SJSA1 (cell line): ENCODE measurements at regions not wholly inside any gene's neighbourhood (a gene's known extent, or its start where the extent isn't known, plus 50 kb on each side); places are given as distances from the start of the nearest gene placed in this dataset.
"Not testable (repeated sequence)": the region's sequence is repeated elsewhere in the genome, so short reads cannot be mapped to it uniquely, and the experiment has no call there.

Experiments
- DNase-seq, 2 experiments: peaks; one replicate each; pipeline ENCODE4 v3.0.0-alpha.2; 2015 to 2020; ENCODE audit warnings: low spot score in 2 of 2, low read depth in 1 of 2
- H3K27ac ChIP-seq: fragments of 250-450 bp; sonication (Bioruptor Pico); 2 replicates; pipeline ENCODE4 v1.5.1; 2020; ENCODE audit warnings: mild to moderate bottlenecking, moderate library complexity
- H3K27me3 ChIP-seq: fragments of 250-450 bp; sonication (Bioruptor Pico); replicated peaks from 2 replicates; pipeline ENCODE4 v1.5.1; 2020; ENCODE audit warnings: mild to moderate bottlenecking, moderate library complexity
- H3K36me3 ChIP-seq: fragments of 250-450 bp; sonication (Bioruptor Pico); 2 replicates; pipeline ENCODE4 v1.5.1; 2020; ENCODE audit warnings: mild to moderate bottlenecking
- H3K4me1 ChIP-seq: fragments of 250-450 bp; sonication (Bioruptor Pico); replicated peaks from 2 replicates; pipeline ENCODE4 v1.6.1; 2021; ENCODE audit warnings: mild to moderate bottlenecking
- H3K4me3 ChIP-seq: fragments of 250-450 bp; sonication (Bioruptor Pico); 2 replicates; pipeline ENCODE4 v1.5.1; 2020; ENCODE audit warnings: mild to moderate bottlenecking
- H3K9me3 ChIP-seq: fragments of 250-450 bp; sonication (Bioruptor Pico); replicated peaks from 2 replicates; pipeline ENCODE4 v1.5.1; 2020; ENCODE audit warnings: mild to moderate bottlenecking

- DNase-seq: no peak
- Histone ChIP-seq H3K36me3 (no peaks in the 10 kb centered on the region), H3K9me3 (no peaks in the 10 kb centered on the region)
Measured at GRCh38 chr13:59038824-59039223, 1124.9 kb downstream of the DIAPH3 start.

GRCh38 chr13:59043016-59043415 lies 1120.7 kb downstream of the DIAPH3 start:
- Histone ChIP-seq H3K4me1 (no peaks in the 10 kb centered on the region), H3K27ac (no peak overlapping the region), H3K4me3 (no peak overlapping the region), H3K27me3 (no peaks in the 10 kb centered on the region), H3K36me3 (no peaks in the 10 kb centered on the region), H3K9me3 (no peaks in the 10 kb centered on the region)
- no peak for DNase-seq

More at GRCh38 chr13:59038824-59039223, 1124.9 kb downstream of the DIAPH3 start:
- Histone ChIP-seq H3K4me1 (no peaks in the 10 kb centered on the region), H3K27me3 (no peaks in the 10 kb centered on the region), H3K27ac (no peak overlapping the region), H3K4me3 (no peak overlapping the region)

GRCh38 chr13:59047546-59047945 lies 1116.2 kb downstream of the DIAPH3 start:
- Histone ChIP-seq H3K27me3 (no peaks in the 10 kb centered on the region), H3K4me3 (no peak overlapping the region), H3K36me3 (no peaks in the 10 kb centered on the region), H3K27ac (no peak overlapping the region), H3K4me1 (no peaks in the 10 kb centered on the region), H3K9me3 (no peaks in the 10 kb centered on the region)
- no peak for DNase-seq

- Histone ChIP-seq H3K27me3 (no peaks in the 10 kb centered on the region), H3K4me3 (no peak overlapping the region)
- no peak for DNase-seq
Measured at GRCh38 chr13:59061621-59062020, 1102.1 kb downstream of the DIAPH3 start.

GRCh38 chr13:59064042-59064441 lies 1099.7 kb downstream of the DIAPH3 start:
- Histone ChIP-seq H3K4me1 (no peaks in the 10 kb centered on the region), H3K27ac (no peak overlapping the region), H3K36me3 (no peaks in the 10 kb centered on the region), H3K4me3 (no peak overlapping the region), H3K27me3 (no peaks in the 10 kb centered on the region), H3K9me3 (no peaks in the 10 kb centered on the region)
- no peak for DNase-seq

More at GRCh38 chr13:59061621-59062020, 1102.1 kb downstream of the DIAPH3 start:
- Histone ChIP-seq H3K4me1 (no peaks in the 10 kb centered on the region), H3K36me3 (no peaks in the 10 kb centered on the region), H3K9me3 (no peaks in the 10 kb centered on the region), H3K27ac (no peak overlapping the region)

- not testable (repeated sequence) for H3K27me3 ChIP-seq, H3K27ac ChIP-seq, H3K4me1 ChIP-seq, DNase-seq, H3K9me3 ChIP-seq, H3K36me3 ChIP-seq, H3K4me3 ChIP-seq
Measured at GRCh38 chr13:59076386-59076785, 1087.3 kb downstream of the DIAPH3 start.

GRCh38 chr13:59086147-59086546 lies 1077.6 kb downstream of the DIAPH3 start:
- peaks cover 40% of the 10 kb centered on the region for H3K4me1 ChIP-seq
- H3K27ac ChIP-seq: peak overlapping the region; percentile 92
- H3K4me3 ChIP-seq: no peak overlapping the region
- no peaks in the 10 kb centered on the region for H3K9me3 ChIP-seq
- no peaks in the 10 kb centered on the region for H3K36me3 ChIP-seq
- peak; percentile 44 to 85 for DNase-seq
- no peaks in the 10 kb centered on the region for H3K27me3 ChIP-seq

- Histone ChIP-seq H3K27ac (peak overlapping the region; percentile 92), H3K27me3 (no peaks in the 10 kb centered on the region), H3K4me1 (peaks cover 40% of the 10 kb centered on the region), H3K4me3 (no peak overlapping the region), H3K9me3 (no peaks in the 10 kb centered on the region), H3K36me3 (no peaks in the 10 kb centered on the region)
- peak; percentile 45 to 54 for DNase-seq
Measured at GRCh38 chr13:59088716-59089115, 1075.0 kb downstream of the DIAPH3 start.

GRCh38 chr13:59094181-59094580 lies 1069.5 kb downstream of the DIAPH3 start:
- no peaks in the 10 kb centered on the region for H3K36me3 ChIP-seq
- no peaks in the 10 kb centered on the region for H3K27me3 ChIP-seq
- DNase-seq: no peak
- no peak overlapping the region for H3K4me3 ChIP-seq
- H3K9me3 ChIP-seq: no peaks in the 10 kb centered on the region
- no peak overlapping the region for H3K27ac ChIP-seq
- peaks cover 6% of the 10 kb centered on the region for H3K4me1 ChIP-seq

GRCh38 chr13:59099182-59099974 lies 1064.3 kb downstream of the DIAPH3 start:
- H3K9me3 ChIP-seq: no peaks in the 10 kb centered on the region
- no peak overlapping the region for H3K4me3 ChIP-seq
- no peak overlapping the region for H3K27ac ChIP-seq
- H3K36me3 ChIP-seq: no peaks in the 10 kb centered on the region
- H3K27me3 ChIP-seq: no peaks in the 10 kb centered on the region
- peaks cover 8% of the 10 kb centered on the region for H3K4me1 ChIP-seq
- no peak for DNase-seq

- Histone ChIP-seq H3K4me1 (peaks cover 8% of the 10 kb centered on the region), H3K27ac (no peak overlapping the region), H3K9me3 (no peaks in the 10 kb centered on the region), H3K36me3 (no peaks in the 10 kb centered on the region), H3K4me3 (no peak overlapping the region), H3K27me3 (no peaks in the 10 kb centered on the region)
- no peak for DNase-seq
Measured at GRCh38 chr13:59103004-59103768, 1060.5 kb downstream of the DIAPH3 start.

GRCh38 chr13:59111751-59112171 lies 1052.0 kb downstream of the DIAPH3 start:
- peaks cover 24% of the 10 kb centered on the region for H3K4me1 ChIP-seq
- H3K36me3 ChIP-seq: no peaks in the 10 kb centered on the region
- no peaks in the 10 kb centered on the region for H3K9me3 ChIP-seq
- H3K27ac ChIP-seq: peak overlapping the region; percentile 96
- DNase-seq: peak; percentile 62 to 77
- no peak overlapping the region for H3K4me3 ChIP-seq
- H3K27me3 ChIP-seq: no peaks in the 10 kb centered on the region

GRCh38 chr13:59112221-59112718 lies 1051.5 kb downstream of the DIAPH3 start:
- H3K36me3 ChIP-seq: no peaks in the 10 kb centered on the region
- peak; percentile 76 to 87 for DNase-seq
- no peak overlapping the region for H3K4me3 ChIP-seq
- peak overlapping the region; percentile 96 for H3K27ac ChIP-seq
- peaks cover 24% of the 10 kb centered on the region for H3K4me1 ChIP-seq
- H3K27me3 ChIP-seq: no peaks in the 10 kb centered on the region
- no peaks in the 10 kb centered on the region for H3K9me3 ChIP-seq

GRCh38 chr13:59119475-59119874 lies 1044.3 kb downstream of the DIAPH3 start:
- DNase-seq: no peak

More at GRCh38 chr13:59119475-59119874, 1044.3 kb downstream of the DIAPH3 start:
- peaks cover 14% of the 10 kb centered on the region for H3K4me1 ChIP-seq
- no peaks in the 10 kb centered on the region for H3K9me3 ChIP-seq
- 0 out of 2 replicates have a peak overlapping the region, but pooled peaks have one; percentile 16 for H3K27ac ChIP-seq
- no peaks in the 10 kb centered on the region for H3K27me3 ChIP-seq
- no peaks in the 10 kb centered on the region for H3K36me3 ChIP-seq
- H3K4me3 ChIP-seq: no peak overlapping the region
